GM18499 (cell line): ENCODE measurements at regions not wholly inside any gene's neighbourhood (a gene's known extent, or its start where the extent isn't known, plus 50 kb on each side); places are given as distances from the start of the nearest gene placed in this dataset.
"Not testable (repeated sequence)": the region's sequence is repeated elsewhere in the genome, so short reads cannot be mapped to it uniquely, and the experiment has no call there.

Source experiments
- ATAC-seq: cut with Tn5 transposase; IDR thresholded peaks from one replicate; pipeline ENCODE4 v1.9.1; 2021; ENCODE audit warnings: moderate number of reproducible peaks; ENCODE audit not compliant: insufficient read depth, unreplicated experiment

- no peak for ATAC-seq
Measured at GRCh38 chr5:110977915-110978314, 93.6 kb upstream of the TSLP start.

GRCh38 chr5:110985882-110986281, 85.6 kb upstream of the TSLP start:
- ATAC-seq = not testable (repeated sequence)

DNA sequence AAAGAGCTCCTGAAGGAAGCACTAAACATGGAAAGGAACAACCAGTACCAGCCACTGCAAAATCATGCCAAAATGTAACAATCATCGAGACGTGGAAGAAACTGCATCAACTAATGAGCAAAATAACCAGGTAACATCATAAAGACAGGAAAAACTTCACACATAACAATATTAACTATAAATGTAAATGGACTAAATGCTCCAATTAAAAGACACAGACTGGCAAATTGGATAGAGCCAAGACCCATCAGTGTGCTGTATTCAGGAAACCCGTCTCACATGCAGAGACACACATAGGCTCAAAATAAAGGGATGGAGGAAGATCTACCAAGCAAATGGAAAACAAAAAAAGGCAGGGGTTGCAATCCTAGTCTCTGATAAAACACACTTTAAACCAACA, 83.9 kb upstream of the TSLP start:
- ATAC-seq = not testable (repeated sequence)

- no peak for ATAC-seq
Measured at GRCh38 chr5:110996742-110997141, 74.8 kb upstream of the TSLP start.

GRCh38 chr5:111002036-111002435, 69.5 kb upstream of the TSLP start:
- ATAC-seq = no peak

DNA sequence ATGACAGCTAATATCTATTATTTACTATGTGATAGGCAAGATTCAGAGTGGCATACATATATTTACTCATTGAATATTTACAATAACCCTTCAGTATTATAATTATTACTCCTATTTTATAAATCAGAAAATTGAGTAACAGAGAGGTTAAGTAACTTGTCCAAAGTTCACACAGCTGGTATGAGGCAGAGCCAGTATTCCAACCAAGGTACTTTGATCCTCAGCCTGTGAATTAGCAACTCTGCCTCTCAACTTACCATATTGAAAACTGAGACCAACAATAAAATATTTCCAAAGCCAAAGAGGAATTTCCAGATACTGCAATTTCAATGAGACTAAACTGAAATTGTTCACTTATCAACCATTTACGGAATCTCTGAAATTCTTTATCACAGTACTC, 67.9 kb upstream of the TSLP start:
- ATAC-seq = no peak

- ATAC-seq = no peak
Measured at GRCh38 chr5:111004291-111004690, 67.2 kb upstream of the TSLP start.

DNA sequence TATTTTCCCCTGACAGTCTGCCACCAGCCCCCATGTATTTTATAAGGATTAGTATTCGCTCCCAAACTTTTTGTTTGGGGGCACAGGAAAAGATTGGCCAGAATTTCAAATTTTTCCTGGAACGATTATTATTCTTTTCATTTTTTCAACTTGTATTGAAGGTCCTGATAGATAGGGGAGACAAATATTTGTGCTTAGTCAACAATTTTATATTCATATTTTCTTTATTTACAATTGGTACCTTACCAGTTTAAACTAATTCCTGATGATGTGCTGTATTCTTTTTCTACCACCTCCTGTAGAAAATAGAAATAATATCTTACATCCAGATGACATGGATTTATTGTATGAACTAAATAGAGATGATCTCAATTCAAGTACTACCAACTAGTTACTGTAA, 60.7 kb upstream of the TSLP start:
- no peak for ATAC-seq

GRCh38 chr5:111013011-111013410, 58.5 kb upstream of the TSLP start:
- ATAC-seq = no peak

- no peak for ATAC-seq
Measured at GRCh38 chr5:111016801-111017200, 54.7 kb upstream of the TSLP start.

GRCh38 chr5:111017731-111018130, 53.8 kb upstream of the TSLP start:
- no peak for ATAC-seq
